ENCODE measurements at regions not wholly inside any gene's neighbourhood (a gene's known extent, or its start where the extent isn't known, plus 50 kb on each side); places are given as distances from the start of the nearest gene placed in this dataset.

- Histone ChIP-seq H3K27me3 (ENCODE audit: insufficient read depth, low read length, poor library complexity, severe bottlenecking) (no peaks in the 10 kb centered on the region), H3F3A (ENCODE audit: low read depth) (no peaks in the 10 kb centered on the region), H2AFZ (ENCODE audit: low read length) (no peak overlapping the region), H3K36me3 (ENCODE audit: insufficient read depth, low read length) (no peaks in the 10 kb centered on the region), H3K9me3 (ENCODE audit: insufficient read depth, low read depth, low read length) (no peaks in the 10 kb centered on the region), H3K4me1 (ENCODE audit: insufficient read depth, low read length, poor library complexity, severe bottlenecking) (no peaks in the 10 kb centered on the region), H3K9ac (ENCODE audit: low read depth, low read length, poor library complexity, severe bottlenecking) (no peak overlapping the region), H3K4me2 (ENCODE audit: low read depth, low read length, poor library complexity, severe bottlenecking) (no peak overlapping the region), H4K20me1 (ENCODE audit: insufficient read depth, low read length, poor library complexity, severe bottlenecking) (no peaks in the 10 kb centered on the region), H3K4me3 (ENCODE audit: low read length, poor library complexity, severe bottlenecking) (no peak overlapping the region), H3K79me2 (ENCODE audit: insufficient read depth, low read length) (no peaks in the 10 kb centered on the region), H3K9me2 (replicated peaks; ENCODE audit: low read depth, low read length) (no peaks in the 10 kb centered on the region)
- no peak for TF ChIP-seq EZH2phosphoT487 (IDR thresholded peaks at IDR 0.05; ENCODE audit: borderline replicate concordance)
- no peak for TF ChIP-seq CTCF (conservative IDR thresholded peaks at IDR 0.05; ENCODE audit: low read length)
Observed at GRCh38 chr13:47628666-47629065, 372.4 kb downstream of the SUCLA2 start.

GRCh38 chr13:47623862-47624261 is 377.2 kb downstream of the SUCLA2 start:
- Histone ChIP-seq H3K9ac (ENCODE audit: low read depth, low read length, poor library complexity, severe bottlenecking) (no peak overlapping the region), H3K4me1 (ENCODE audit: insufficient read depth, low read length, poor library complexity, severe bottlenecking) (no peaks in the 10 kb centered on the region), H3K9me3 (ENCODE audit: insufficient read depth, low read depth, low read length) (no peaks in the 10 kb centered on the region), H2AFZ (ENCODE audit: low read length) (no peak overlapping the region), H3K27me3 (ENCODE audit: insufficient read depth, low read length, poor library complexity, severe bottlenecking) (no peaks in the 10 kb centered on the region), H3K4me2 (ENCODE audit: low read depth, low read length, poor library complexity, severe bottlenecking) (no peak overlapping the region), H3F3A (ENCODE audit: low read depth) (no peaks in the 10 kb centered on the region), H3K36me3 (ENCODE audit: insufficient read depth, low read length) (no peaks in the 10 kb centered on the region), H3K9me2 (replicated peaks; ENCODE audit: low read depth, low read length) (no peaks in the 10 kb centered on the region), H4K20me1 (ENCODE audit: insufficient read depth, low read length, poor library complexity, severe bottlenecking) (no peaks in the 10 kb centered on the region), H3K79me2 (ENCODE audit: insufficient read depth, low read length) (no peaks in the 10 kb centered on the region), H3K4me3 (ENCODE audit: low read length, poor library complexity, severe bottlenecking) (no peak overlapping the region)
- TF ChIP-seq CTCF (conservative IDR thresholded peaks at IDR 0.05; ENCODE audit: low read length) (no peak), EZH2phosphoT487 (IDR thresholded peaks at IDR 0.05; ENCODE audit: borderline replicate concordance) (no peak)

GRCh38 chr13:47621931-47622330 is 379.1 kb downstream of the SUCLA2 start:
- H3K4me1 ChIP-seq (ENCODE audit: insufficient read depth, low read length, poor library complexity, severe bottlenecking) = no peaks in the 10 kb centered on the region
- H3K36me3 ChIP-seq (ENCODE audit: insufficient read depth, low read length) = no peaks in the 10 kb centered on the region
- no peak overlapping the region for H3K4me3 ChIP-seq (ENCODE audit: low read length, poor library complexity, severe bottlenecking)
- TF ChIP-seq EZH2phosphoT487 (IDR thresholded peaks at IDR 0.05; ENCODE audit: borderline replicate concordance) = no peak
- no peak for TF ChIP-seq CTCF (conservative IDR thresholded peaks at IDR 0.05; ENCODE audit: low read length)
- H3F3A ChIP-seq (ENCODE audit: low read depth) = no peaks in the 10 kb centered on the region
- H3K27me3 ChIP-seq (ENCODE audit: insufficient read depth, low read length, poor library complexity, severe bottlenecking) = no peaks in the 10 kb centered on the region
- H4K20me1 ChIP-seq (ENCODE audit: insufficient read depth, low read length, poor library complexity, severe bottlenecking) = no peaks in the 10 kb centered on the region
- no peaks in the 10 kb centered on the region for H3K9me2 ChIP-seq (replicated peaks; ENCODE audit: low read depth, low read length)
- no peak overlapping the region for H3K9ac ChIP-seq (ENCODE audit: low read depth, low read length, poor library complexity, severe bottlenecking)
- no peaks in the 10 kb centered on the region for H3K9me3 ChIP-seq (ENCODE audit: insufficient read depth, low read depth, low read length)
- no peak overlapping the region for H2AFZ ChIP-seq (ENCODE audit: low read length)
- no peak overlapping the region for H3K4me2 ChIP-seq (ENCODE audit: low read depth, low read length, poor library complexity, severe bottlenecking)
- H3K79me2 ChIP-seq (ENCODE audit: insufficient read depth, low read length) = no peaks in the 10 kb centered on the region

Data from Loucy (cell line).